GM23338 (cell line): ENCODE measurements at regions not wholly inside any gene's neighbourhood (a gene's known extent, or its start where the extent isn't known, plus 50 kb on each side); places are given as distances from the start of the nearest gene placed in this dataset.

Experiments
- ATAC-seq: fragments of 200-7000 bp; cut with Tn5 transposase; 3 replicates; pipeline ENCODE4 v1.9.1; 2020
- DNase-seq: peaks from one replicate; pipeline ENCODE4 v3.0.0-alpha.2; 2015; ENCODE audit warnings: low spot score
- H2AFZ ChIP-seq: fragments of 200-600 bp; sonication (generic); 2 replicates; pipeline ENCODE4 v1.8.0; 2016; ENCODE audit warnings: antibody characterized with exemption, mild to moderate bottlenecking, moderate library complexity
- H3F3A ChIP-seq: fragments of 200-600 bp; sonication (generic); replicated peaks from 2 replicates; pipeline ENCODE4 v1.8.0; 2017; ENCODE audit warnings: antibody characterized with exemption, mixed run types, low read depth
- H3K27ac ChIP-seq: fragments of 200-600 bp; sonication (generic); 2 replicates; pipeline ENCODE4 v1.6.1; 2016; ENCODE audit warnings: low read depth
- H3K27me3 ChIP-seq: fragments of 200-600 bp; sonication (generic); 2 replicates; pipeline ENCODE4 v1.8.0; 2016; ENCODE audit warnings: mild to moderate bottlenecking, mixed run types, moderate library complexity; ENCODE audit not compliant: insufficient read depth
- H3K36me3 ChIP-seq: fragments of 200-600 bp; sonication (generic); 2 replicates; pipeline ENCODE4 v1.8.0; 2016; ENCODE audit warnings: mild to moderate bottlenecking; ENCODE audit not compliant: insufficient read depth
- H3K4me1 ChIP-seq: fragments of 200-600 bp; sonication (generic); 2 replicates; pipeline ENCODE4 v1.8.0; 2016; ENCODE audit warnings: mild to moderate bottlenecking, moderate library complexity; ENCODE audit not compliant: insufficient read depth
- H3K4me2 ChIP-seq: fragments of 200-600 bp; sonication (generic); 2 replicates; pipeline ENCODE4 v1.7.1; 2017; ENCODE audit warnings: mixed run types
- H3K4me3 ChIP-seq: fragments of 200-600 bp; sonication (generic); 2 replicates; pipeline ENCODE4 v1.6.1; 2016; ENCODE audit warnings: mixed run types
- H3K79me2 ChIP-seq: fragments of 200-600 bp; sonication (generic); replicated peaks from 2 replicates; pipeline ENCODE4 v1.8.0; 2017; ENCODE audit warnings: mild to moderate bottlenecking; ENCODE audit not compliant: insufficient read depth
- H3K9me2 ChIP-seq: fragments of 200-600 bp; sonication (generic); 2 replicates; pipeline ENCODE4 v1.8.0; 2017; ENCODE audit not compliant: insufficient read depth
- H4K20me1 ChIP-seq: fragments of 200-600 bp; sonication (generic); replicated peaks from 2 replicates; pipeline ENCODE4 v1.8.0; 2017; ENCODE audit warnings: mild to moderate bottlenecking; ENCODE audit not compliant: insufficient read depth
- H3K27ac Mint-ChIP-seq: 2 replicates; pipeline ENCODE4 v1.8.0; 2020; ENCODE audit warnings: inconsistent platforms, mild to moderate bottlenecking, moderate library complexity, mixed read lengths
- H3K27me3 Mint-ChIP-seq: 3 replicates; pipeline ENCODE4 v1.8.0; 2022; ENCODE audit warnings: low read depth, mild to moderate bottlenecking, moderate library complexity, mixed read lengths, inconsistent platforms; ENCODE audit not compliant: insufficient read depth, poor library complexity
- H3K36me3 Mint-ChIP-seq: 3 replicates; pipeline ENCODE4 v1.8.0; 2021; ENCODE audit warnings: low read depth, mild to moderate bottlenecking, inconsistent platforms, moderate library complexity, mixed read lengths
- H3K4me1 Mint-ChIP-seq: 3 replicates; pipeline ENCODE4 v1.8.0; 2020; ENCODE audit warnings: mild to moderate bottlenecking, inconsistent platforms, mixed read lengths
- H3K4me3 Mint-ChIP-seq: 3 replicates; pipeline ENCODE4 v1.8.0; 2021; ENCODE audit warnings: moderate library complexity, mild to moderate bottlenecking, inconsistent platforms, mixed read lengths
- H3K9me3 Mint-ChIP-seq: 3 replicates; pipeline ENCODE4 v1.8.0; 2020; ENCODE audit warnings: moderate library complexity, mild to moderate bottlenecking, inconsistent platforms, mixed read lengths
- CREB1 ChIP-seq: fragments of 250-450 bp; sonication (Bioruptor Pico); IDR thresholded peaks from 2 replicates; pipeline ENCODE4 v1.5.0; 2020; ENCODE audit warnings: low read depth, mild to moderate bottlenecking, moderate library complexity
- CTCF ChIP-seq, 2 experiments: fragments of 200-600 bp in 1 of 2; sonication (generic) in 1 of 2; conservative IDR thresholded peaks; 2 replicates each; pipeline versions ENCODE4 v1.5.1 to v1.6.1; 2016 to 2017; ENCODE audit warnings: antibody characterized with exemption in 2 of 2, low read depth in 2 of 2, mild to moderate bottlenecking in 2 of 2, moderate library complexity in 1 of 2
- ETS1 ChIP-seq: IDR thresholded peaks from 2 replicates; pipeline ENCODE4 v1.6.1; 2016; ENCODE audit warnings: antibody characterized with exemption
- EZH2 ChIP-seq: fragments of 200-600 bp; sonication (generic); IDR thresholded peaks from one replicate; pipeline ENCODE4 v1.8.0; 2017; ENCODE audit warnings: antibody characterized with exemption, mild to moderate bottlenecking, low read depth; ENCODE audit not compliant: unreplicated experiment
- EZH2phosphoT487 ChIP-seq: fragments of 200-600 bp; sonication (generic); IDR thresholded peaks from one replicate; pipeline ENCODE4 v1.8.1; 2018; ENCODE audit warnings: antibody characterized with exemption; ENCODE audit not compliant: unreplicated experiment
- JUNB ChIP-seq: IDR thresholded peaks from one replicate; pipeline ENCODE4 v1.6.1; 2016; ENCODE audit warnings: antibody characterized with exemption; ENCODE audit not compliant: unreplicated experiment
- NANOG ChIP-seq: IDR thresholded peaks from 2 replicates; pipeline ENCODE4 v1.6.1; 2016; ENCODE audit warnings: antibody characterized with exemption, borderline replicate concordance
- POLR2AphosphoS5 ChIP-seq: IDR thresholded peaks from 2 replicates; pipeline ENCODE4 v1.6.1; 2016; ENCODE audit warnings: antibody characterized with exemption, low read depth
- REST ChIP-seq: IDR thresholded peaks from one replicate; pipeline ENCODE4 v1.6.1; 2018; ENCODE audit warnings: antibody characterized with exemption; ENCODE audit not compliant: unreplicated experiment
- STAT1 ChIP-seq: IDR thresholded peaks from one replicate; pipeline ENCODE4 v1.6.1; 2016; ENCODE audit warnings: antibody characterized with exemption; ENCODE audit not compliant: unreplicated experiment
- ZNF114 ChIP-seq: fragments of 250-450 bp; sonication (Bioruptor Pico); IDR thresholded peaks from 2 replicates; pipeline ENCODE4 v1.5.0; 2020; ENCODE audit warnings: mild to moderate bottlenecking, moderate library complexity
- ZNF331 ChIP-seq: fragments of 250-450 bp; sonication (Bioruptor Pico); IDR thresholded peaks from 2 replicates; pipeline ENCODE4 v1.5.0; 2020; ENCODE audit warnings: low read depth, mild to moderate bottlenecking, moderate library complexity
- ZNF462 ChIP-seq: fragments of 250-450 bp; sonication (Bioruptor Pico); IDR thresholded peaks from 2 replicates; pipeline ENCODE4 v1.5.0; 2020; ENCODE audit warnings: mild to moderate bottlenecking, moderate library complexity

DNA sequence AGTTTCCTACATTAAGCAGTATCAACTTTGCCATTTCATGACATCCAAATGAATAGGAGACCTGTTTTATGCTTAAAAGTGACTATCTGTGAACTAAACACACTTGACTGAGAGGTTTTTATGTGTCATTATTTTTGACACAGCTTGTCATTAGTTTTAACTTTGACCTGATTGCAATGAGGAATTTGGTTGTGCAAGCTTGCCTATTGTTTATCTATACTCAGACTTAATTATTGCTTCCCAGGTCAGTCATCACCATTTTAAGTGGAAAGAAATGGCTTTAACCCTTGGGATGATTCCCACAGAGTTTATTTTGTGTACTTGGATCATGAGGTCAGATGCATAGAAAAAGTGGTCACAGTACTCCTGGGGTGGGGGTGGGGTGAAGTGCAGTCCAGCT, 171.0 kb upstream of the PRICKLE1 start:
- H3K4me1 Mint-ChIP-seq, result peaks cover 40% of the 10 kb centered on the region
- no peaks in the 10 kb centered on the region for H3K36me3 ChIP-seq
- H3K9me2 ChIP-seq, result peaks cover 18% of the 10 kb centered on the region; the same call in 1 of the 2 replicates
- no peak overlapping the region for H3K4me3 Mint-ChIP-seq
- H3K4me1 ChIP-seq, result peaks cover 32% of the 10 kb centered on the region
- H3K4me3 ChIP-seq, result no peak overlapping the region
- H3K4me2 ChIP-seq, result no peak overlapping the region
- H2AFZ ChIP-seq, result no peak overlapping the region
- H3K36me3 Mint-ChIP-seq, result peaks cover 12% of the 10 kb centered on the region
- no peak overlapping the region for H3K27ac ChIP-seq
- peaks cover 5% of the 10 kb centered on the region; the same call in 1 of the 2 replicates for H3F3A ChIP-seq
- no peaks in the 10 kb centered on the region for H3K27me3 ChIP-seq
- DNase-seq (no peak), ATAC-seq (no peak)
- H4K20me1 ChIP-seq, result no peaks in the 10 kb centered on the region
- H3K9me3 Mint-ChIP-seq, result peaks cover 12% of the 10 kb centered on the region; the same call in 2 of the 3 replicates
- TF ChIP-seq NANOG (no peak), ZNF114 (CRISPR knock-in tag) (no peak), ZNF331 (CRISPR knock-in tag) (no peak), EZH2phosphoT487 (no peak), CREB1 (CRISPR knock-in tag) (no peak), REST (no peak), EZH2 (no peak), JUNB (no peak), ZNF462 (CRISPR knock-in tag) (no peak), STAT1 (no peak), POLR2AphosphoS5 (no peak), ETS1 (no peak), CTCF (conservative IDR thresholded peaks at IDR 0.05; ENCODE audit: low read depth in 2 of 2) (no peak)
- peak overlapping the region; percentile 67; the same call in 1 of the 2 replicates for H3K27ac Mint-ChIP-seq
- H3K27me3 Mint-ChIP-seq, result peaks cover 9% of the 10 kb centered on the region
- H3K79me2 ChIP-seq, result no peaks in the 10 kb centered on the region
